GM10266 (cell line): ENCODE measurements at regions not wholly inside any gene's neighbourhood (a gene's known extent, or its start where the extent isn't known, plus 50 kb on each side); places are given as distances from the start of the nearest gene placed in this dataset.

Experiments
- DNase-seq: peaks from one replicate; pipeline ENCODE4 v3.0.0; 2012; ENCODE audit errors: extremely low spot score
- CTCF ChIP-seq: IDR thresholded peaks from 2 replicates; pipeline ENCODE4 v1.5.1; 2012; ENCODE audit warnings: mild to moderate bottlenecking, low read depth; ENCODE audit not compliant: control insufficient read depth, insufficient read depth; ENCODE audit errors: missing control alignments

GRCh38 chr9:113705928-113706519 is 170.1 kb upstream of the ZNF618 start:
- TF ChIP-seq CTCF: no peak

GRCh38 chr9:113707953-113708695 is 168.0 kb upstream of the ZNF618 start:
- DNase-seq: no peak
- no peak for TF ChIP-seq CTCF

More at GRCh38 chr9:113705928-113706519, 170.1 kb upstream of the ZNF618 start:
- DNase-seq: no peak

- DNase-seq: no peak
Measured at GRCh38 chr9:113708821-113709713, 167.0 kb upstream of the ZNF618 start.

GRCh38 chr9:113709721-113710120 is 166.4 kb upstream of the ZNF618 start:
- DNase-seq: no peak
- TF ChIP-seq CTCF: no peak

More at GRCh38 chr9:113708821-113709713, 167.0 kb upstream of the ZNF618 start:
- no peak for TF ChIP-seq CTCF

GRCh38 chr9:113711251-113711650 is 164.9 kb upstream of the ZNF618 start:
- no peak for TF ChIP-seq CTCF
- DNase-seq: no peak

GRCh38 chr9:113712053-113712452 is 164.1 kb upstream of the ZNF618 start:
- no peak for TF ChIP-seq CTCF
- DNase-seq: no peak
